Neural cell (in vitro differentiated cells): ENCODE measurements at regions not wholly inside any gene's neighbourhood (a gene's known extent, or its start where the extent isn't known, plus 50 kb on each side); places are given as distances from the start of the nearest gene placed in this dataset.

Experiments
- H2AFZ ChIP-seq: fragments of 200-600, 300-800 bp; sonication (generic), shearing (Covaris generic); 2 replicates; pipeline ENCODE4 v1.6.0; 2014; ENCODE audit warnings: low read depth, mild to moderate bottlenecking, antibody characterized with exemption, low read length, moderate library complexity
- H3F3A ChIP-seq: fragments of 200-600 bp; shearing (Covaris generic); 2 replicates; pipeline ENCODE4 v1.6.1; 2016; ENCODE audit warnings: mild to moderate bottlenecking, moderate library complexity, mixed read lengths, antibody characterized with exemption, low read length; ENCODE audit not compliant: insufficient read depth, poor library complexity, severe bottlenecking
- H3K27ac ChIP-seq: fragments of 200-600, 300-800 bp; sonication (generic), shearing (Covaris generic); 2 replicates; pipeline ENCODE4 v1.5.1; 2014; ENCODE audit warnings: mild to moderate bottlenecking, low read length, moderate library complexity
- H3K27me3 ChIP-seq: fragments of 300-800, 200-600 bp; sonication (generic), shearing (Covaris generic); 2 replicates; pipeline ENCODE4 v1.6.0; 2014; ENCODE audit warnings: mild to moderate bottlenecking, low read depth, low read length, moderate library complexity; ENCODE audit not compliant: insufficient read depth
- H3K36me3 ChIP-seq: fragments of 300-800, 200-600 bp; sonication (generic), shearing (Covaris generic); 2 replicates; pipeline ENCODE4 v1.5.1; 2014; ENCODE audit warnings: mild to moderate bottlenecking, antibody characterized with exemption, low read length, moderate library complexity; ENCODE audit not compliant: insufficient read depth
- H3K4me2 ChIP-seq: fragments of 300-800, 200-600 bp; sonication (generic), shearing (Covaris generic); 2 replicates; pipeline ENCODE4 v1.6.0; 2014; ENCODE audit warnings: mild to moderate bottlenecking, low read length
- H3K4me3 ChIP-seq: fragments of 300-800, 200-600 bp; sonication (generic), shearing (Covaris generic); 2 replicates; pipeline ENCODE4 v1.5.1; 2014; ENCODE audit warnings: mild to moderate bottlenecking, low read length, moderate library complexity
- H3K79me2 ChIP-seq: fragments of 200-600 bp; shearing (Covaris generic); replicated peaks from 2 replicates; pipeline ENCODE4 v1.6.0; 2014; ENCODE audit warnings: mild to moderate bottlenecking, low read length, moderate library complexity; ENCODE audit not compliant: insufficient read depth
- H3K9ac ChIP-seq: fragments of 300-800, 200-600 bp; sonication (generic), shearing (Covaris generic); 2 replicates; pipeline ENCODE4 v1.6.1; 2016; ENCODE audit warnings: mild to moderate bottlenecking, low read length, mixed read lengths
- H3K9me2 ChIP-seq: fragments of 200-600 bp; shearing (Covaris generic); 2 replicates; pipeline ENCODE4 v1.6.1; 2016; ENCODE audit warnings: mild to moderate bottlenecking, low read length, mixed read lengths; ENCODE audit not compliant: insufficient read depth
- H3K9me3 ChIP-seq: fragments of 200-600, 300-800 bp; sonication (generic), shearing (Covaris generic); 2 replicates; pipeline ENCODE4 v1.6.1; 2016; ENCODE audit warnings: mild to moderate bottlenecking, mixed run types, low read length, moderate library complexity, mixed read lengths
- H4K20me1 ChIP-seq: fragments of 200-600 bp; shearing (Covaris generic); 2 replicates; pipeline ENCODE4 v1.6.1; 2016; ENCODE audit warnings: mild to moderate bottlenecking, mixed run types; ENCODE audit not compliant: insufficient read depth
- CTCF ChIP-seq: fragments of 450-650 bp; IDR thresholded peaks from 2 replicates; pipeline ENCODE4 v1.5.1; 2014; ENCODE audit warnings: antibody characterized with exemption, mild to moderate bottlenecking, moderate library complexity; ENCODE audit not compliant: poor library complexity, severe bottlenecking
- EP300 ChIP-seq: fragments of 450-650 bp; conservative IDR thresholded peaks from 2 replicates; pipeline ENCODE4 v1.6.1; 2014; ENCODE audit warnings: antibody characterized with exemption, mild to moderate bottlenecking, moderate library complexity; ENCODE audit not compliant: poor library complexity, severe bottlenecking
- EZH2 ChIP-seq: fragments of 200-600, 300-800 bp; shearing (Covaris generic), sonication (generic); IDR thresholded peaks from 2 replicates; pipeline ENCODE4 v1.6.1; 2014; ENCODE audit warnings: antibody characterized with exemption, low read length, borderline replicate concordance, mild to moderate bottlenecking; ENCODE audit not compliant: insufficient read depth, poor library complexity, severe bottlenecking
- MXI1 ChIP-seq: fragments of 450-650 bp; conservative IDR thresholded peaks from 2 replicates; pipeline ENCODE4 v1.6.1; 2014; ENCODE audit warnings: antibody characterized with exemption, mild to moderate bottlenecking; ENCODE audit not compliant: poor library complexity, severe bottlenecking
- POLR2AphosphoS5 ChIP-seq: IDR thresholded peaks from 2 replicates; pipeline ENCODE4 v1.6.1; 2012
- RAD21 ChIP-seq: fragments of 450-650 bp; conservative IDR thresholded peaks from 2 replicates; pipeline ENCODE4 v1.6.1; 2014; ENCODE audit warnings: antibody characterized with exemption, mild to moderate bottlenecking, moderate library complexity
- REST ChIP-seq: IDR thresholded peaks from 2 replicates; pipeline ENCODE4 v1.6.1; 2012; ENCODE audit warnings: borderline replicate concordance
- SMC3 ChIP-seq: fragments of 450-650 bp; conservative IDR thresholded peaks from 2 replicates; pipeline ENCODE4 v1.6.1; 2014; ENCODE audit warnings: antibody characterized with exemption, mild to moderate bottlenecking, moderate library complexity; ENCODE audit not compliant: poor library complexity
- TAF1 ChIP-seq: IDR thresholded peaks from 2 replicates; pipeline ENCODE4 v1.6.1; 2012; ENCODE audit warnings: low read depth

- no peaks in the 10 kb centered on the region for H3K79me2 ChIP-seq
- H2AFZ ChIP-seq, result no peak overlapping the region
- no peaks in the 10 kb centered on the region for H3K9me2 ChIP-seq
Observed at GRCh38 chr4:128615197-128615596, 194.3 kb upstream of the JADE1 start.

GRCh38 chr4:128608006-128608405 is 201.5 kb upstream of the JADE1 start:
- no peak overlapping the region for H3K4me2 ChIP-seq
- no peaks in the 10 kb centered on the region for H3K79me2 ChIP-seq
- H3K27me3 ChIP-seq, result no peaks in the 10 kb centered on the region
- no peaks in the 10 kb centered on the region for H3K9me2 ChIP-seq
- no peaks in the 10 kb centered on the region for H3K36me3 ChIP-seq
- no peaks in the 10 kb centered on the region for H3F3A ChIP-seq
- no peak overlapping the region for H2AFZ ChIP-seq
- no peaks in the 10 kb centered on the region for H4K20me1 ChIP-seq
- H3K9ac ChIP-seq, result no peak overlapping the region
- no peaks in the 10 kb centered on the region for H3K9me3 ChIP-seq
- TF ChIP-seq EP300 (no peak), EZH2 (no peak), RAD21 (no peak)
- H3K27ac ChIP-seq, result no peak overlapping the region
- H3K4me3 ChIP-seq, result no peak overlapping the region

More at GRCh38 chr4:128615197-128615596, 194.3 kb upstream of the JADE1 start:
- Histone ChIP-seq H3F3A (no peaks in the 10 kb centered on the region), H3K9ac (no peak overlapping the region), H3K4me2 (no peak overlapping the region), H3K9me3 (no peaks in the 10 kb centered on the region), H3K27ac (no peak overlapping the region), H3K36me3 (no peaks in the 10 kb centered on the region), H3K4me3 (no peak overlapping the region), H4K20me1 (no peaks in the 10 kb centered on the region), H3K27me3 (no peaks in the 10 kb centered on the region)
- TF ChIP-seq EZH2, result no peak
- no peak for TF ChIP-seq MXI1
- TF ChIP-seq POLR2AphosphoS5, result no peak
- no peak for TF ChIP-seq EP300
- TF ChIP-seq REST, result no peak
- no peak for TF ChIP-seq RAD21
- TF ChIP-seq SMC3, result no peak
- no peak for TF ChIP-seq CTCF
- TF ChIP-seq TAF1, result no peak

GRCh38 chr4:128606173-128606572 is 203.3 kb upstream of the JADE1 start:
- Histone ChIP-seq H3K79me2 (no peaks in the 10 kb centered on the region), H3K9me3 (no peaks in the 10 kb centered on the region), H3K9ac (no peak overlapping the region), H3K9me2 (no peaks in the 10 kb centered on the region), H3K36me3 (no peaks in the 10 kb centered on the region), H3F3A (no peaks in the 10 kb centered on the region), H3K27ac (no peak overlapping the region), H4K20me1 (no peaks in the 10 kb centered on the region), H3K4me2 (no peak overlapping the region), H3K27me3 (no peaks in the 10 kb centered on the region), H3K4me3 (no peak overlapping the region), H2AFZ (no peak overlapping the region)
- TF ChIP-seq CTCF (no peak), SMC3 (no peak), REST (no peak), EZH2 (no peak), RAD21 (no peak)
